Spinal cord (tissue), 9 donors: ENCODE measurements at regions not wholly inside any gene's neighbourhood (a gene's known extent, or its start where the extent isn't known, plus 50 kb on each side); places are given as distances from the start of the nearest gene placed in this dataset.

Source experiments
- DNase-seq, 6 donors: peaks; one replicate each; pipeline versions ENCODE4 v3.0.0 to v3.0.0-alpha.2; 2013 to 2015; ENCODE audit warnings: low spot score in 6 of 6, low read depth in 4 of 6
- H3K27ac ChIP-seq: one replicate; pipeline ENCODE4 v1.5.1; 2013; ENCODE audit warnings: low read depth, low read length, control low read depth
- H3K27me3 ChIP-seq: one replicate; pipeline ENCODE4 v1.6.1; 2013; ENCODE audit warnings: low read length; ENCODE audit not compliant: control insufficient read depth, insufficient read depth
- H3K36me3 ChIP-seq: one replicate; pipeline ENCODE4 v1.6.1; 2013; ENCODE audit warnings: low read length; ENCODE audit not compliant: control insufficient read depth, insufficient read depth
- H3K4me1 ChIP-seq: one replicate; pipeline ENCODE4 v1.6.1; 2013; ENCODE audit warnings: low read length; ENCODE audit not compliant: control insufficient read depth, insufficient read depth
- H3K4me3 ChIP-seq: one replicate; pipeline ENCODE4 v1.5.1; 2013; ENCODE audit warnings: low read depth, low read length, control low read depth
- H3K9me3 ChIP-seq: one replicate; pipeline ENCODE4 v1.6.1; 2013; ENCODE audit warnings: low read length; ENCODE audit not compliant: control insufficient read depth, insufficient read depth
- WGBS: methylation state at CpG from one replicate; pipeline ENCODE4 v1.1.5; 2013; ENCODE audit warnings: missing lambda C conversion rate; ENCODE audit not compliant: insufficient coverage; 5-methylcytosine and 5-hydroxymethylcytosine counted together
- donor health status: healthy.

DNA sequence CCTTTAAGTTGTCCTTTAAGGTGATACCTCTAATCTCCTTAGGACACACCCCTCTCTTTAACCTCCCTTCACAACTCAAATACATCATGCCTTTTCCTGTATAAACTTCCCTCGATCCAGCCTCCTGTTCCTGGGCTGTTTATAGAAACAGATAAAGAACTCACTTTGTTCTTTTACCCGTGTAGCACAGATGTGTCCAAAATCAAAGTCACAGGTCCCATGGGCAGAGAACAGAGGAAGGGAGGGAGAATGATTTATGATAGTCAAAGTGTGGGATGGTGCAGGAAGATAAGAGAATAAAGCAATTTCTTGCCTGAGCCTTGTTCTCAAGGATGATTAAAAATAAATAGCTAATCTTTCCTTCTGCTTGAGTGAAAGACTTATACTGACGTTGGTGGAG is 50.3 kb upstream of the CABCOCO1 start:
- Histone ChIP-seq H3K4me1 (no peaks in the 10 kb centered on the region), H3K36me3 (no peaks in the 10 kb centered on the region), H3K27me3 (no peaks in the 10 kb centered on the region), H3K9me3 (no peaks in the 10 kb centered on the region), H3K4me3 (no peak overlapping the region), H3K27ac (no peak overlapping the region)
- no peak for DNase-seq
- WGBS = no CpG with 5 or more reads among the region's 3 CpGs

DNA sequence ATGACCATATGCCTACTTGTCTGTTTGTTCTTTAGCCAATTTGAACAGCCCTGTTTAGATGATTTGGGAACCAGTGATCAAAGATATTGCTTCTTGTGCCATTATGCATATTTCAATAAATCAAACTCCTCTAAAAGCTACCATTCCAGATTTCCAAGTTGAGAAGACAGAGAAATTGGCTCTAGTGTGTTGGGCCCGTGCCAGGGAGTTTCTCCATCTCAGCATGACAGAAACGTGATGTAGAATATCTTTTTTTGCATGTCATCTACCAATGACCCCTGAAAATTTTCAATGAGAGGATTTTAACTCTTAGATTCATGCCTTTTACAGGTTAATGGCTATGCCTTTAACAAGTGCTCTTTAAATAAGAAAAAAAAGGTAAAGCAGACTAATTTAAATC is 50.7 kb upstream of the CABCOCO1 start:
- no peak overlapping the region for H3K27ac ChIP-seq
- no CpG with 5 or more reads among the region's 2 CpGs for WGBS
- no peak for DNase-seq
- H3K4me3 ChIP-seq = no peak overlapping the region
- no peaks in the 10 kb centered on the region for H3K36me3 ChIP-seq
- no peaks in the 10 kb centered on the region for H3K9me3 ChIP-seq
- no peaks in the 10 kb centered on the region for H3K4me1 ChIP-seq
- no peaks in the 10 kb centered on the region for H3K27me3 ChIP-seq

DNA sequence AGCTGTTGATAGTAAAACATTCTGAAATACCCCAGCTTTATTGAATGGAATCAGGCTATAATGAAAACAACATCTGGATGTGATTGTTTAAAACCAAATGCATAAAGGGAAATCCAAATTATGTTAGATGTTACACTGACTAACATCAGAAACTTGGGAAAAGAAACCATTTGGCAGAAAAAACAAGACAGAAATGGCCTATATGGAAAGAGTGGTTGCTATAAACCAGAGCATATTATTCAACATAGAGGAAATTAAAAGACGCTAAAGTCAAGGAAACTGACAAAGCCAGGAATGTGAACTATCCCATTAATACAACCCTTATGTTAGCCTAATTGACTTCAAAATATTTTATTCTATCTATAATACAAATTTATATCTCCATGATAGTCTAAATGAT is 53.0 kb upstream of the CABCOCO1 start:
- no peak overlapping the region for H3K27ac ChIP-seq

DNA sequence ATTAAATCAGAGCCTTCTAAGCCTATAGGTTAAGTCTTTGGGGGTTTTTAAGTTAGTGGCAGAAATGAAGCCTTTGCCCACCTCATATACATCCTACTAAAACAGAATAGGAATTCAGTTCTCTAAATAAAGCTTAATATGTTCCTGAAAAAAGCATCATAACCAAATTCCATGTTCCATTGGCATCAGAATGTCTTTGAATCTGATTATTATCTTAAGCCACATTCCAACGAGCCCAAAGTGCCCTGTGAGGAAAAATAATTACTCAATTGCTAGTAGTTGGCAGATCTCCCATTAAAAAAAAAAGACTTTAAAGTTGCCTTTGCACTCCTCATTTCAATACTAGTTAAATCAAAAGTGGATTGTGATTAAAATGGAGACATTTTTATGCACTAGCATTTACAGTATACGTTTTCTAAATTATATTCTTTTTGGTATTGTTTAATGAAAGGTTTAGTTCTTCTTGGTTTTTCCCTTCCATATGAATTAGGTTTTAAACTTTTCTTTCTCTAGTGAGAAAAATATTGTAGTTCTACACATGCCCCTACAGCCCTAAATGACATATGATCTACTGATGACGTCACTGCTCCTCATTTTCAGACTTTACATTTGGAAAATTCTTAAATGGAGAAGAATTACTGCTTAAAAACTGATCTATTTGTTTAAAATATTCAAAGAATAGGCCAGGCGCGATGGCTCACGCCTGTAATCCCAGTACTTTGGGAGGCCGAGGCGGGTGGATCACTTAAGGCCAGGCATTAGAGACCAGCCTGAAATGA is 54.3 kb upstream of the CABCOCO1 start:
- no peaks in the 10 kb centered on the region for H3K9me3 ChIP-seq
- H3K27ac ChIP-seq = no peak overlapping the region
- peak in 1 of 6 donors; percentile 61 for DNase-seq
- WGBS = 100% methylated on average over 1 of the region's 8 CpGs
- H3K4me3 ChIP-seq = no peak overlapping the region
- H3K36me3 ChIP-seq = no peaks in the 10 kb centered on the region
- H3K27me3 ChIP-seq = no peaks in the 10 kb centered on the region
- no peaks in the 10 kb centered on the region for H3K4me1 ChIP-seq

More for the DNA sequence above, 53.0 kb upstream of the CABCOCO1 start:
- Histone ChIP-seq H3K36me3 (no peaks in the 10 kb centered on the region), H3K27me3 (no peaks in the 10 kb centered on the region), H3K4me1 (no peaks in the 10 kb centered on the region), H3K4me3 (no peak overlapping the region), H3K9me3 (no peaks in the 10 kb centered on the region)
- DNase-seq = no peak
- WGBS = no CpG with 5 or more reads among the region's 1 CpG

DNA sequence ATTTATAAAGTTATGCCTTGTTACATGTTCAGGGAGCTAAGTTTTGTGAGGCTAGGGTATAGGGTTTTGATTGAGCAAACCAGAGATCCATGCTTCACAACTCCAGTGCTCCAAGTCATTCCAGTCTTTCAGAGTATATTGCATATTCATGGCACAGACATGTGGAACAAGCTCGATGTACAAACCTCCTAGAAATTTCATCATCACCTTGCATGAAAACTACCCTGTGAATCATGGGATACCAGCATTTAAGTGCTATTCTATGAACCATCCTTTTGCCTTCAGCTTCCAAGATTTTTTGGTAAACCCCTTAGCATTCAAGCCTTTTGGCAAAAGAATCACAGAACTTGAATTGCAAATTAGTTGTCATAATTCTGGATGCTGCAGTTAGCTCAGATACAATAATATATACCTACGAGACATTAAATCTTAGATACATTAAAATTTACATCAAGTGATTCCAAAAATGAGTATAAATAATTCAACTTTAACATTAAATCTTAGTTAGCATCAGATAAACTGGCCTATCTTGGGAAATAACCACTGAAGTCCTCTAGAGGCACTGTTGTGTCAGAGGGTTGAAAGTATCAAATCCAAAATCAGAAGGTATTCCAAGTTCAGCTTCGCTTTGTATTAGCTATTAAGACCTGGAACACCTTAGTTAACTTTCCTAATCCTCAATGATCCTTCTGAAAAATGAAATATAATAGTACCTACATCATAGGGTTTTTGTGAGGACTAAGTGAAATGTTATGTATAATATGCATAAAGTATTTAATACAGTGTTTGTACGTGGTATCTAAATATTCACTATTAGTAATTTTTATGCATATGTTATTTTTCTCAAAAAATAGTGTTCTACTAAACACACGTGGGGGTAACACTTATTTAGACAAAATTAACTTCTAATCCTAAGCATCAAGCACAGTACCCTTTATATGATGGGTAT is 55.5 kb upstream of the CABCOCO1 start:
- Histone ChIP-seq H3K27me3 (no peaks in the 10 kb centered on the region), H3K27ac (no peak overlapping the region), H3K36me3 (no peaks in the 10 kb centered on the region), H3K4me1 (no peaks in the 10 kb centered on the region), H3K4me3 (no peak overlapping the region), H3K9me3 (no peaks in the 10 kb centered on the region)
- 100% methylated on average over 1 of the region's 5 CpGs for WGBS
- no peak for DNase-seq

DNA sequence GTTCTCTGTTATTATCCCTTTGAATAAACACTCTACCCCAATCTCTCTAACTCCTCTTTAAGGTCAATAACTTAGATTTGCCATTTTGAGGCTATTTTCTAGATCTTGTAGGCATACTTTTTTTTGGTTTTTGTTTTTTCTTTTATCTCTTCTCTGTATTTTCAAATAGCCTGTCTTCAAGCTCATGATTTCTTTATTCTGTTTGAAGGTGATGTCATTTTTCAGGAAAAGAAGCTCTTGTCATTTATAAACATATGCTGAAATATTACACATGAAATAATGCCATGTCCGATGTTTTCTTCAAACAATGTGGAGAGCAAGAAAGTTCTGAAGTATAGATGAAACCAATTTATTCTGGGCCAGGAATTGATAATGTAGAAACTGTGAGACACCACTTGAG is 57.5 kb upstream of the CABCOCO1 start:
- H3K27ac ChIP-seq = no peak overlapping the region
- no CpG with 5 or more reads among the region's 1 CpG for WGBS
- no peak for DNase-seq
- no peaks in the 10 kb centered on the region for H3K36me3 ChIP-seq
- H3K4me3 ChIP-seq = no peak overlapping the region
- no peaks in the 10 kb centered on the region for H3K27me3 ChIP-seq
- H3K4me1 ChIP-seq = no peaks in the 10 kb centered on the region
- no peaks in the 10 kb centered on the region for H3K9me3 ChIP-seq

DNA sequence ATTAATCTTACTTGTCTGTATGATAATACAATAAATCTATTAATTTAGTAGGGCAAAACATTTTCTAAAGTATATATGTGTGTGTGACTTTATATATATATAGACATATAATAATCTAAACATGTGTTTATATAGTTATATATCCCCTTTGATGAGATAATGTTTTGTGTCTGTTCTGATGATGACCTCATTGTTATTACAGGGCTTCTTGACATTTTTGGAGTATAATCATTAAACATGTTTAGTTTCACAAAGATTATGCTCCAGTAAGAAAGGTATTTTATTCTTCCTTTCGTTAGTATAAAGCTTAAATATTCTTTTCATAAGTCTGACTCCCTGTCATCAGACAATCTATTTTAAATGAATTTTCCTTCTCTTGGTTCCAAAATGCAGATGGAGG is 62.3 kb upstream of the CABCOCO1 start:
- Histone ChIP-seq H3K36me3 (no peaks in the 10 kb centered on the region), H3K27me3 (no peaks in the 10 kb centered on the region), H3K9me3 (no peaks in the 10 kb centered on the region), H3K4me3 (no peak overlapping the region), H3K27ac (no peak overlapping the region), H3K4me1 (no peaks in the 10 kb centered on the region)
- no CpG with 5 or more reads among the region's 1 CpG for WGBS
- no peak for DNase-seq

DNA sequence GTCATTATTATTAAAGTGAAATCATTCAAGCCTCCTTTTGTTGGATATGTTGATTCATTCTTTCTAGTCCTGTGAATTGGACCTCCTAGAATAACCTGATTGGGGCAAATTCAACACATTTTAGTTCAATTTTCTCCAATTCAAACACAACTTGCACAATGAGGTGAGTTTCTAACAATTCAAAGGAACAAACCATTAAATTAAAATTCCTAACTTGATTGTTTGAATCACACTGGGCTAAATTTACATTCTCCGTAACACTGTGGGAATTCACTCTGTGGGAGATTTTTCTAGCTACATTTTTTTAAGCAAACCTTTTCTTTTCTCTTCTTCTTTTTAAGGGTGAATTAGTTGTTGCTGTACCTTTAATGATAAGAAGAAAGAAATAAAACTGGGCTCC is 68.3 kb upstream of the CABCOCO1 start:
- WGBS = no CpG with 5 or more reads among the region's 1 CpG
- Histone ChIP-seq H3K36me3 (no peaks in the 10 kb centered on the region), H3K27me3 (no peaks in the 10 kb centered on the region), H3K27ac (no peak overlapping the region), H3K9me3 (no peaks in the 10 kb centered on the region), H3K4me3 (no peak overlapping the region), H3K4me1 (no peaks in the 10 kb centered on the region)
- no peak for DNase-seq

DNA sequence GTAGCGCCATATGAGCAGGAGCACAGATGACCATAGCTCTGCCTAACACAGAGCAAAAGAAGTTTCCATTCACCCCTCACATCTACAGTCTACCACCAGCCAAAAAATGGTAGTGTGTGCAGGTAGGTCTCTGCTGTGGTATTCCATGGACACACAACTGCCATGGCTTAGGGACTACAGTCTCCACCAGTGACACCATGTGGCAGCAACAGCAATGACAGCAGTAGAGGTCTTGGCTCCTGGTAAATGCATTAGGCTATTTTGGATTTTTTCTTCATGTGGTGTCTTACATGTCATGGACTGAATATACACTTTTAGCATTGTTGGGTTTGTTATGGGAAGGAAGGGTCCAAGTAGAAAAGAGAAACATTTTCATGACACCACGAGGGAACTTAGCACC is 70.1 kb upstream of the CABCOCO1 start:
- Histone ChIP-seq H3K4me3 (no peak overlapping the region), H3K27me3 (no peaks in the 10 kb centered on the region), H3K4me1 (no peaks in the 10 kb centered on the region), H3K9me3 (no peaks in the 10 kb centered on the region), H3K27ac (no peak overlapping the region), H3K36me3 (no peaks in the 10 kb centered on the region)
- no peak for DNase-seq
- WGBS = no CpG with 5 or more reads among the region's 2 CpGs
